ENCODE measurements at regions not wholly inside any gene's neighbourhood (a gene's known extent, or its start where the extent isn't known, plus 50 kb on each side); places are given as distances from the start of the nearest gene placed in this dataset.

GRCh38 chr6:148653138-148653776, 93.6 kb upstream of the UST start:
- TF ChIP-seq HOXB13 (CRISPR knock-in tag; IDR thresholded peaks at IDR 0.05; ENCODE audit: low read depth) (no peak), CTCF (IDR thresholded peaks at IDR 0.05) (no peak), POLR2A (IDR thresholded peaks at IDR 0.05; ENCODE audit: low read length) (no peak), NFE2L2 (conservative IDR thresholded peaks at IDR 0.05; ENCODE audit: low read length) (no peak), BHLHE40 (IDR thresholded peaks at IDR 0.05; ENCODE audit: low read depth, low read length) (no peak)

Data from A549 (cell line).